HCT116 (cell line): ENCODE measurements at regions not wholly inside any gene's neighbourhood (a gene's known extent, or its start where the extent isn't known, plus 50 kb on each side); places are given as distances from the start of the nearest gene placed in this dataset.

ENCODE experiments used
- ATAC-seq: fragments of 200-7000 bp; cut with Tn5 transposase; 2 replicates; pipeline ENCODE4 v1.9.1; 2020; ENCODE audit warnings: mild to moderate bottlenecking, moderate library complexity
- BruUV-seq: library from RNA; stranded (reverse); fragments of 400-500 nt; replicated peaks from 2 replicates; lab custom pipeline; 2021; lab: Mats Ljungman, UMichigan
- CTCF ChIA-PET: fragments of 300-600 bp; sonication (Branson Sonifier 250); formaldehyde crosslinking; loops from one replicate; lab custom pipeline; 2021; ENCODE audit warnings: antibody characterized with exemption; lab: Charles Lee
- POLR2A ChIA-PET: fragments of 300-600, 350-600 bp; sonication (Branson Sonifier 250); formaldehyde crosslinking; loops from one replicate; lab custom pipeline; 2021; ENCODE audit warnings: antibody characterized with exemption; lab: Charles Lee
- RAD21 ChIA-PET, 2 experiments: fragments of 300-600 bp; sonication (Branson Sonifier 250); formaldehyde crosslinking; loops; one replicate each; lab custom pipeline; 2023; ENCODE audit warnings: low total read pairs in 2 of 2; ENCODE audit not compliant: uncharacterized antibody in 2 of 2, unreplicated experiment in 2 of 2, low non-redundant PET in 1 of 2; lab: Charles Lee
- DNase-seq: peaks from one replicate; pipeline ENCODE4 v3.0.0-alpha.2; 2010; ENCODE audit warnings: low read depth, low spot score
- H2AFZ ChIP-seq: fragments of 200-600 bp; shearing (Covaris generic), sonication (generic); 2 replicates; pipeline ENCODE4 v1.6.1; 2017; ENCODE audit warnings: low read depth, mixed run types, mixed read lengths, antibody characterized with exemption, low read length; ENCODE audit not compliant: poor library complexity, severe bottlenecking
- H3K27ac ChIP-seq: 2 replicates; pipeline ENCODE4 v1.5.1; 2012; ENCODE audit warnings: low read depth, low read length
- H3K27me3 ChIP-seq: fragments of 200-600 bp; sonication (generic); 2 replicates; pipeline ENCODE4 v1.6.1; 2016; ENCODE audit warnings: mixed run types, low read length, mixed read lengths; ENCODE audit not compliant: insufficient read depth
- H3K36me3 ChIP-seq, 2 experiments: fragments of 200-500 bp in 1 of 2; fragments of 200-600 bp in 1 of 2; sonication (Bioruptor generic) in 1 of 2; sonication (generic) in 1 of 2; 2 replicates each; pipeline versions ENCODE4 v1.5.1 to v1.6.1; 2014 to 2016; ENCODE audit warnings: low read length in 2 of 2, inconsistent platforms in 1 of 2, mixed read lengths in 1 of 2, mixed run types in 1 of 2; ENCODE audit not compliant: insufficient read depth in 2 of 2, control insufficient read depth in 1 of 2
- H3K4me1 ChIP-seq, 2 experiments: fragments of 200-600 bp in 1 of 2; sonication (generic) in 1 of 2; 2 replicates each; pipeline versions ENCODE4 v1.5.1 to v1.6.1; 2012 to 2017; ENCODE audit warnings: low read length in 2 of 2, inconsistent platforms in 1 of 2, mild to moderate bottlenecking in 1 of 2, mixed read lengths in 1 of 2, mixed run types in 1 of 2, moderate library complexity in 1 of 2; ENCODE audit not compliant: insufficient read depth in 2 of 2, control insufficient read depth in 1 of 2
- H3K4me2 ChIP-seq: fragments of 200-600 bp; sonication (generic); 2 replicates; pipeline ENCODE4 v1.6.1; 2017; ENCODE audit warnings: mixed run types, low read length, mixed read lengths
- H3K4me3 ChIP-seq, 2 experiments: fragments of 200-600 bp in 1 of 2; sonication (generic) in 1 of 2; replicated peaks in 1 of 2; 2 replicates each; pipeline ENCODE4 v1.5.1; 2011 to 2016; ENCODE audit warnings: low read length in 2 of 2, control low read depth in 1 of 2, low read depth in 1 of 2, mild to moderate bottlenecking in 1 of 2, mixed read lengths in 1 of 2, mixed run types in 1 of 2
- H3K79me2 ChIP-seq: fragments of 200-600 bp; sonication (generic); 2 replicates; pipeline ENCODE4 v1.6.1; 2017; ENCODE audit warnings: mild to moderate bottlenecking, mixed run types, low read length, moderate library complexity, mixed read lengths; ENCODE audit not compliant: insufficient read depth
- H3K9ac ChIP-seq: fragments of 200-600 bp; sonication (generic); 2 replicates; pipeline ENCODE4 v1.6.1; 2016; ENCODE audit warnings: low read length, mixed read lengths
- H3K9me2 ChIP-seq: fragments of 200-600 bp; sonication (generic), shearing (Covaris generic); 2 replicates; pipeline ENCODE4 v1.6.1; 2017; ENCODE audit warnings: mixed run types, mild to moderate bottlenecking, moderate library complexity; ENCODE audit not compliant: insufficient read depth
- H3K9me3 ChIP-seq, 2 experiments: fragments of 200-500 bp in 1 of 2; fragments of 200-600 bp in 1 of 2; sonication (Bioruptor generic) in 1 of 2; sonication (generic) in 1 of 2; 2 replicates each; pipeline ENCODE4 v1.6.1; 2014 to 2017; ENCODE audit warnings: low read length in 2 of 2, mixed read lengths in 2 of 2, inconsistent platforms in 1 of 2, low read depth in 1 of 2, mild to moderate bottlenecking in 1 of 2, mixed run types in 1 of 2, moderate library complexity in 1 of 2; ENCODE audit not compliant: control insufficient read depth in 1 of 2, insufficient read depth in 1 of 2
- H4K20me1 ChIP-seq: fragments of 200-600 bp; sonication (generic), shearing (Covaris generic); 2 replicates; pipeline ENCODE4 v1.6.1; 2017; ENCODE audit warnings: mixed run types, mild to moderate bottlenecking, moderate library complexity; ENCODE audit not compliant: insufficient read depth
- EGR1 ChIP-seq: IDR thresholded peaks from 2 replicates; pipeline ENCODE4 v1.6.1; 2012; ENCODE audit warnings: low read depth
- SP1 ChIP-seq: IDR thresholded peaks from 2 replicates; pipeline ENCODE4 v1.6.1; 2012; ENCODE audit warnings: low read depth
- TCF7L2 ChIP-seq: IDR thresholded peaks from 2 replicates; pipeline ENCODE4 v1.7.0; 2011; ENCODE audit warnings: borderline replicate concordance, inconsistent platforms; ENCODE audit not compliant: insufficient read depth, insufficient read length; ENCODE audit errors: extremely low read depth
- intact Hi-C: fragments of 100-400 bp; cut with micrococcal nuclease; formaldehyde crosslinking; loops from 2 replicates; pipeline ENCODE4 v1.10.0; 2022
- TF ChIP-seq, protein P1 (sequence below): IDR thresholded peaks from 2 replicates; pipeline ENCODE4 v1.6.1; 2012; ENCODE audit warnings: low read depth

DNA sequence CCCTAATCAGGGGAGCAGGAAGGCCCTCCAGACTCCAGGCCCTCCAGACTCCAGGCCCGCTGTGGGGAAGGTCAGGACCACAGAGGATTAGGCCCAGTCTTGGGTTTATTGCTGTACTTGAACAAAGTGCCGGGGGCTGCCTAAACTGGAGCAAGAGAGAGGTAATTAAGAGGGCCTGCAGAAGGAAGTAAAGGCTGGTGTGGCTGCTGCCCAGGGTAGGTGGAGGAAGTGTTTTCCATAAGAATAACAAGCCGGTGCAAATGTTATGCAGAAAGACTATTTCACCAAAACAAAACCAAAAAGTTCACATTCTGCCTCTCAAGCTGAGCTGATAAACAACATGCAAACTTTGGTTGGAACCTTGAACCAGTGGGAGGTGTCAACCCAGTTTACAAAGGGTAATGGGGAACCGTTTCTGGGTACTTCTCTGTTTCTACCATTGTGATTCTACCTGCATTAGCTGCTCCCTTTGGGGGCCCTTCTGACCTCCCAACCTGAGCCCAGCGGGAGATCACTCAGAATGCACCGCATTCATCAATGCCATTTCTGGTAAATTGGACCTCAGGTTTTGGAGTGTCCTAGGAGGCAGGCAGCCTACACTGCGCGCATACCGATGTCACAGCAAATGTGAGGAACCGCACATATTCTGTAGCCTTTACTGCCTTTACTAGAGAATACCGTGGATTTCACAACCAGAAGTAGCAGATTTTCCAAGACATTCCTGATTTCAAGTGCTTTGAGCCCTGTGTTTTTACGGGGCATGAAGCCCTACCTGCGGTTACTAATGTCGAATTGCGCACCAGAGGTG, 59.7 kb upstream of the BCOR start:
- BruUV-seq: TSS peak; percentile 36
- no peak overlapping the region for H2AFZ ChIP-seq
- H3K4me2 ChIP-seq: peak overlapping the region; percentile 90

More for the DNA sequence above, 59.7 kb upstream of the BCOR start:
- Histone ChIP-seq H3K36me3 (no peaks in the 10 kb centered on the region), H3K27ac (peak overlapping the region; percentile 87), H3K9ac (peak overlapping the region; percentile 72), H3K9me3 (no peaks in the 10 kb centered on the region), H3K27me3 (no peaks in the 10 kb centered on the region), H3K4me3 (peak overlapping the region; percentile 45 to 59), H4K20me1 (no peaks in the 10 kb centered on the region), H3K9me2 (no peaks in the 10 kb centered on the region), H3K4me1 (peaks cover 19 to 52% of the 10 kb centered on the region in 2 experiments), H3K79me2 (peaks cover 15% of the 10 kb centered on the region)
- TF ChIP-seq SP1 (no peak), TCF7L2 (no peak), EGR1 (no peak)
- TF ChIP-seq, protein P1, sequence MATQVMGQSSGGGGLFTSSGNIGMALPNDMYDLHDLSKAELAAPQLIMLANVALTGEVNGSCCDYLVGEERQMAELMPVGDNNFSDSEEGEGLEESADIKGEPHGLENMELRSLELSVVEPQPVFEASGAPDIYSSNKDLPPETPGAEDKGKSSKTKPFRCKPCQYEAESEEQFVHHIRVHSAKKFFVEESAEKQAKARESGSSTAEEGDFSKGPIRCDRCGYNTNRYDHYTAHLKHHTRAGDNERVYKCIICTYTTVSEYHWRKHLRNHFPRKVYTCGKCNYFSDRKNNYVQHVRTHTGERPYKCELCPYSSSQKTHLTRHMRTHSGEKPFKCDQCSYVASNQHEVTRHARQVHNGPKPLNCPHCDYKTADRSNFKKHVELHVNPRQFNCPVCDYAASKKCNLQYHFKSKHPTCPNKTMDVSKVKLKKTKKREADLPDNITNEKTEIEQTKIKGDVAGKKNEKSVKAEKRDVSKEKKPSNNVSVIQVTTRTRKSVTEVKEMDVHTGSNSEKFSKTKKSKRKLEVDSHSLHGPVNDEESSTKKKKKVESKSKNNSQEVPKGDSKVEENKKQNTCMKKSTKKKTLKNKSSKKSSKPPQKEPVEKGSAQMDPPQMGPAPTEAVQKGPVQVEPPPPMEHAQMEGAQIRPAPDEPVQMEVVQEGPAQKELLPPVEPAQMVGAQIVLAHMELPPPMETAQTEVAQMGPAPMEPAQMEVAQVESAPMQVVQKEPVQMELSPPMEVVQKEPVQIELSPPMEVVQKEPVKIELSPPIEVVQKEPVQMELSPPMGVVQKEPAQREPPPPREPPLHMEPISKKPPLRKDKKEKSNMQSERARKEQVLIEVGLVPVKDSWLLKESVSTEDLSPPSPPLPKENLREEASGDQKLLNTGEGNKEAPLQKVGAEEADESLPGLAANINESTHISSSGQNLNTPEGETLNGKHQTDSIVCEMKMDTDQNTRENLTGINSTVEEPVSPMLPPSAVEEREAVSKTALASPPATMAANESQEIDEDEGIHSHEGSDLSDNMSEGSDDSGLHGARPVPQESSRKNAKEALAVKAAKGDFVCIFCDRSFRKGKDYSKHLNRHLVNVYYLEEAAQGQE: no peak
- POLR2A ChIA-PET: no interaction called here
- no peak for DNase-seq
- CTCF ChIA-PET: interaction anchor here (1.1 kb wide), 1 partner anchor 10 kb away, joined by 3 read pairs; no protein-coding TSS in a partner anchor
- intact Hi-C loops: loop anchor here (5.0 kb wide), 1 partner anchor 50 kb away; no protein-coding TSS in a partner anchor
- ATAC-seq: no peak
- RAD21 ChIA-PET: no interaction called here
